SU-DHL-6 (cell line): ENCODE measurements at regions not wholly inside any gene's neighbourhood (a gene's known extent, or its start where the extent isn't known, plus 50 kb on each side); places are given as distances from the start of the nearest gene placed in this dataset.

Experiments used
- H2AFZ ChIP-seq: fragments of 200-600 bp; sonication (generic); 2 replicates; pipeline ENCODE4 v1.6.1; 2014; ENCODE audit warnings: low read depth, mild to moderate bottlenecking, moderate library complexity, mixed read lengths, antibody characterized with exemption, low read length; ENCODE audit not compliant: severe bottlenecking
- H3F3A ChIP-seq: fragments of 200-600 bp; shearing (Covaris generic); 2 replicates; pipeline ENCODE4 v1.6.0; 2016; ENCODE audit warnings: antibody characterized with exemption, mild to moderate bottlenecking; ENCODE audit not compliant: insufficient read depth
- H3K27ac ChIP-seq: fragments of 200-600 bp; sonication (generic); 2 replicates; pipeline ENCODE4 v1.5.1; 2016; ENCODE audit warnings: low read depth, mild to moderate bottlenecking, low read length, moderate library complexity, mixed read lengths
- H3K27me3 ChIP-seq: fragments of 200-600 bp; sonication (generic), shearing (Covaris generic); 2 replicates; pipeline ENCODE4 v1.6.0; 2014; ENCODE audit warnings: mild to moderate bottlenecking, low read length
- H3K36me3 ChIP-seq: fragments of 200-600 bp; sonication (generic); 2 replicates; pipeline ENCODE4 v1.6.1; 2014; ENCODE audit warnings: mild to moderate bottlenecking, low read length, mixed read lengths
- H3K4me2 ChIP-seq: fragments of 300-600, 200-600 bp; shearing (Covaris generic), sonication (generic); 2 replicates; pipeline ENCODE4 v1.6.0; 2014; ENCODE audit warnings: low read length, low read depth, mild to moderate bottlenecking; ENCODE audit not compliant: poor library complexity, severe bottlenecking
- H3K4me3 ChIP-seq: fragments of 200-600 bp; sonication (generic); 2 replicates; pipeline ENCODE4 v1.5.1; 2014; ENCODE audit warnings: antibody characterized with exemption, low read length, mild to moderate bottlenecking, mixed read lengths; ENCODE audit not compliant: insufficient read depth, poor library complexity, severe bottlenecking
- H3K79me2 ChIP-seq: fragments of 200-600 bp; sonication (generic); 2 replicates; pipeline ENCODE4 v1.6.1; 2014; ENCODE audit warnings: mild to moderate bottlenecking, low read length, moderate library complexity; ENCODE audit not compliant: insufficient read depth
- H3K9ac ChIP-seq: fragments of 200-600 bp; sonication (generic); 2 replicates; pipeline ENCODE4 v1.7.0; 2014; ENCODE audit warnings: mild to moderate bottlenecking, low read length
- H3K9me2 ChIP-seq: fragments of 200-600 bp; sonication (generic); replicated peaks from 2 replicates; pipeline ENCODE4 v1.6.1; 2014; ENCODE audit warnings: low read length; ENCODE audit not compliant: insufficient read depth
- H3K9me3 ChIP-seq: fragments of 200-600 bp; sonication (generic); 2 replicates; pipeline ENCODE4 v1.6.1; 2014; ENCODE audit warnings: low read length, mixed read lengths; ENCODE audit not compliant: insufficient read depth
- H4K20me1 ChIP-seq: fragments of 200-600 bp; sonication (generic); 2 replicates; pipeline ENCODE4 v1.6.1; 2014; ENCODE audit warnings: low read depth, mild to moderate bottlenecking, antibody characterized with exemption, low read length, moderate library complexity, mixed read lengths
- EZH2phosphoT487 ChIP-seq: fragments of 200-600 bp; sonication (generic), shearing (Covaris generic); conservative IDR thresholded peaks from 2 replicates; pipeline ENCODE4 v1.6.1; 2018; ENCODE audit warnings: mild to moderate bottlenecking, antibody characterized with exemption, low read length, moderate library complexity, mixed read lengths
- TF ChIP-seq, protein P1 (sequence below): fragments of 200-600 bp; sonication (generic); IDR thresholded peaks from one replicate; pipeline ENCODE4 v1.5.1; 2017; ENCODE audit warnings: antibody characterized with exemption, mild to moderate bottlenecking, low read length, moderate library complexity; ENCODE audit not compliant: insufficient read depth, poor library complexity, severe bottlenecking

DNA sequence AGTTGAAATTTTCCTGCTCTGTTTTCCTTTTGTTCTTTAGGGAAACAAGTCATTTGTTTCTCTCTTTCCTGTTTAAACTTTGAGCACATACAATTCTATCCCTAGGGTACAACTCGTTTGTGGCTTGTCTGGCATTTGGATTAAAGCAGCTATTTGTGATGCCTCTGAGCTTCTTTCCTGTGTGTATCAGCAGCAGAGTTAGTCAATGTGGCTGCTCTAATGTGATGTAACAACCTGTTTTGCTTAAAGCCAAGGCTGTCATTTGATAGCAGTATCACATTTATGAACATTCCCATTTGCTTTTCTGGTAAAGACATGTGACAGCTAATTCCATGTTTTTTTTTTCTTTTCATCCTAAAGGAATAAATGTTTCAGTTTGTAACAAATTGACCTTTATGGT, 314.3 kb upstream of the CHD1 start:
- no peak overlapping the region for H3K4me3 ChIP-seq
- no peak overlapping the region for H3K27ac ChIP-seq
- H3K9me3 ChIP-seq: no peaks in the 10 kb centered on the region
- TF ChIP-seq EZH2phosphoT487: no peak
- TF ChIP-seq, protein P1, sequence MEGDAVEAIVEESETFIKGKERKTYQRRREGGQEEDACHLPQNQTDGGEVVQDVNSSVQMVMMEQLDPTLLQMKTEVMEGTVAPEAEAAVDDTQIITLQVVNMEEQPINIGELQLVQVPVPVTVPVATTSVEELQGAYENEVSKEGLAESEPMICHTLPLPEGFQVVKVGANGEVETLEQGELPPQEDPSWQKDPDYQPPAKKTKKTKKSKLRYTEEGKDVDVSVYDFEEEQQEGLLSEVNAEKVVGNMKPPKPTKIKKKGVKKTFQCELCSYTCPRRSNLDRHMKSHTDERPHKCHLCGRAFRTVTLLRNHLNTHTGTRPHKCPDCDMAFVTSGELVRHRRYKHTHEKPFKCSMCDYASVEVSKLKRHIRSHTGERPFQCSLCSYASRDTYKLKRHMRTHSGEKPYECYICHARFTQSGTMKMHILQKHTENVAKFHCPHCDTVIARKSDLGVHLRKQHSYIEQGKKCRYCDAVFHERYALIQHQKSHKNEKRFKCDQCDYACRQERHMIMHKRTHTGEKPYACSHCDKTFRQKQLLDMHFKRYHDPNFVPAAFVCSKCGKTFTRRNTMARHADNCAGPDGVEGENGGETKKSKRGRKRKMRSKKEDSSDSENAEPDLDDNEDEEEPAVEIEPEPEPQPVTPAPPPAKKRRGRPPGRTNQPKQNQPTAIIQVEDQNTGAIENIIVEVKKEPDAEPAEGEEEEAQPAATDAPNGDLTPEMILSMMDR: no peak
- H3K9ac ChIP-seq: no peak overlapping the region
- no peak overlapping the region for H3K4me2 ChIP-seq
- H3K79me2 ChIP-seq: no peaks in the 10 kb centered on the region
- no peaks in the 10 kb centered on the region for H4K20me1 ChIP-seq
- H3K36me3 ChIP-seq: no peaks in the 10 kb centered on the region
- no peaks in the 10 kb centered on the region for H3K9me2 ChIP-seq
- H3F3A ChIP-seq: no peaks in the 10 kb centered on the region
- H3K27me3 ChIP-seq: no peaks in the 10 kb centered on the region
- no peak overlapping the region for H2AFZ ChIP-seq

GRCh38 chr5:99239826-99240360, 311.1 kb upstream of the CHD1 start:
- no peaks in the 10 kb centered on the region for H4K20me1 ChIP-seq
- no peak for TF ChIP-seq EZH2phosphoT487
- TF ChIP-seq, protein P1: no peak
- no peaks in the 10 kb centered on the region for H3K36me3 ChIP-seq
- no peaks in the 10 kb centered on the region for H3K79me2 ChIP-seq
- no peaks in the 10 kb centered on the region for H3F3A ChIP-seq
- no peaks in the 10 kb centered on the region for H3K9me2 ChIP-seq
- no peak overlapping the region for H3K9ac ChIP-seq
- H2AFZ ChIP-seq: no peak overlapping the region
- H3K4me2 ChIP-seq: no peak overlapping the region
- H3K27me3 ChIP-seq: no peaks in the 10 kb centered on the region
- H3K9me3 ChIP-seq: no peaks in the 10 kb centered on the region
- no peak overlapping the region for H3K4me3 ChIP-seq
- H3K27ac ChIP-seq: no peak overlapping the region

- no peak overlapping the region for H2AFZ ChIP-seq
- H3F3A ChIP-seq: no peaks in the 10 kb centered on the region
- no peak overlapping the region for H3K4me3 ChIP-seq
- H3K4me2 ChIP-seq: no peak overlapping the region
- no peaks in the 10 kb centered on the region for H3K79me2 ChIP-seq
- H4K20me1 ChIP-seq: no peaks in the 10 kb centered on the region
- no peaks in the 10 kb centered on the region for H3K9me2 ChIP-seq
- H3K9ac ChIP-seq: no peak overlapping the region
- no peaks in the 10 kb centered on the region for H3K36me3 ChIP-seq
- no peak overlapping the region for H3K27ac ChIP-seq
- TF ChIP-seq, protein P1: no peak
- no peak for TF ChIP-seq EZH2phosphoT487
- no peaks in the 10 kb centered on the region for H3K27me3 ChIP-seq
- H3K9me3 ChIP-seq: no peaks in the 10 kb centered on the region
Observed at GRCh38 chr5:99191206-99191745, 262.5 kb upstream of the CHD1 start.
